ENCODE measurements at regions not wholly inside any gene's neighbourhood (a gene's known extent, or its start where the extent isn't known, plus 50 kb on each side); places are given as distances from the start of the nearest gene placed in this dataset.
"Not testable (repeated sequence)": the region's sequence is repeated elsewhere in the genome, so short reads cannot be mapped to it uniquely, and the experiment has no call there.

GRCh38 chr18:10604182-10604581 lies 78.4 kb downstream of the NAPG start:
- no peak overlapping the region for H3K27ac ChIP-seq
- H3K4me1 ChIP-seq, result no peaks in the 10 kb centered on the region
- intact Hi-C loops (cut with DNase I), result no loop called here
- H3K4me3 ChIP-seq, result no peak overlapping the region
- ATAC-seq (no peak), DNase-seq (no peak)
- H3K36me3 ChIP-seq, result no peaks in the 10 kb centered on the region
- H3K9me3 ChIP-seq, result no peaks in the 10 kb centered on the region
- no peaks in the 10 kb centered on the region for H3K27me3 ChIP-seq
- TF ChIP-seq POLR2A (IDR thresholded peaks at IDR 0.05), result no peak
- TF ChIP-seq CTCF (IDR thresholded peaks at IDR 0.05), result no peak
- WGBS (ENCODE audit: insufficient coverage, low coverage, low lambda C conversion rate, missing lambda C conversion rate), result 73% methylated on average over 3 of the region's 5 CpGs

- ATAC-seq; intact Hi-C loops (cut with DNase I); H3K9me3 ChIP-seq; H3K4me3 ChIP-seq; H3K36me3 ChIP-seq; H3K4me1 ChIP-seq; DNase-seq; H3K27me3 ChIP-seq; H3K27ac ChIP-seq: not testable (repeated sequence)
- WGBS (ENCODE audit: insufficient coverage, low coverage, low lambda C conversion rate, missing lambda C conversion rate), result 65% methylated on average over 5 of the region's 5 CpGs
These were observed 81.1 kb downstream of the NAPG start for GRCh38 chr18:10606881-10607280.

GRCh38 chr18:10607332-10608248 lies 81.8 kb downstream of the NAPG start:
- H3K27me3 ChIP-seq; intact Hi-C loops (cut with DNase I); DNase-seq; H3K36me3 ChIP-seq; H3K27ac ChIP-seq; H3K9me3 ChIP-seq; H3K4me3 ChIP-seq; H3K4me1 ChIP-seq: not testable (repeated sequence)
- WGBS (ENCODE audit: insufficient coverage, low coverage, low lambda C conversion rate, missing lambda C conversion rate), result 80% methylated on average over 11 of the region's 38 CpGs
- ATAC-seq, result peak in 3 of 4 donors; percentile 45 to 70 (median 57)

- 20% methylated on average over 3 of the region's 3 CpGs for WGBS (ENCODE audit: insufficient coverage, low coverage, low lambda C conversion rate, missing lambda C conversion rate)
- intact Hi-C loops (cut with DNase I); H3K9me3 ChIP-seq; DNase-seq; H3K36me3 ChIP-seq; H3K27me3 ChIP-seq; H3K4me1 ChIP-seq; H3K27ac ChIP-seq; H3K4me3 ChIP-seq: not testable (repeated sequence)
- ATAC-seq, result peak in 3 of 4 donors; percentile 41 to 65 (median 48)
These were observed 82.6 kb downstream of the NAPG start for GRCh38 chr18:10608450-10608849.

- H3K36me3 ChIP-seq; ATAC-seq; H3K27ac ChIP-seq; DNase-seq; H3K27me3 ChIP-seq; intact Hi-C loops (cut with DNase I); H3K9me3 ChIP-seq; H3K4me3 ChIP-seq; H3K4me1 ChIP-seq: not testable (repeated sequence)
- 57% methylated on average over 3 of the region's 4 CpGs for WGBS (ENCODE audit: insufficient coverage, low coverage, low lambda C conversion rate, missing lambda C conversion rate)
These were observed 83.2 kb downstream of the NAPG start for GRCh38 chr18:10609046-10609445.

GRCh38 chr18:10613226-10613625 lies 87.4 kb downstream of the NAPG start:
- H3K4me3 ChIP-seq; H3K27me3 ChIP-seq; H3K36me3 ChIP-seq; H3K4me1 ChIP-seq; H3K9me3 ChIP-seq; intact Hi-C loops (cut with DNase I); DNase-seq; H3K27ac ChIP-seq: not testable (repeated sequence)
- WGBS (ENCODE audit: insufficient coverage, low coverage, low lambda C conversion rate, missing lambda C conversion rate), result 20% methylated on average over 1 of the region's 2 CpGs
- peak in 1 of 4 donors; percentile 74 for ATAC-seq

GRCh38 chr18:10616714-10617113 lies 90.9 kb downstream of the NAPG start:
- H3K4me1 ChIP-seq; H3K36me3 ChIP-seq; H3K27me3 ChIP-seq; intact Hi-C loops (cut with DNase I); H3K4me3 ChIP-seq; ATAC-seq; H3K27ac ChIP-seq; H3K9me3 ChIP-seq; DNase-seq: not testable (repeated sequence)
- WGBS (ENCODE audit: insufficient coverage, low coverage, low lambda C conversion rate, missing lambda C conversion rate), result 53% methylated on average over 4 of the region's 4 CpGs

- DNase-seq; H3K4me1 ChIP-seq; H3K4me3 ChIP-seq; H3K9me3 ChIP-seq; intact Hi-C loops (cut with DNase I); H3K27ac ChIP-seq; H3K36me3 ChIP-seq; ATAC-seq; H3K27me3 ChIP-seq: not testable (repeated sequence)
- WGBS (ENCODE audit: insufficient coverage, low coverage, low lambda C conversion rate, missing lambda C conversion rate), result 100% methylated on average over 2 of the region's 4 CpGs
These were observed 93.0 kb downstream of the NAPG start for GRCh38 chr18:10618797-10619196.

- DNase-seq; H3K4me3 ChIP-seq; intact Hi-C loops (cut with DNase I); H3K27ac ChIP-seq; H3K27me3 ChIP-seq; H3K4me1 ChIP-seq; H3K9me3 ChIP-seq; ATAC-seq; H3K36me3 ChIP-seq: not testable (repeated sequence)
- 77% methylated on average over 2 of the region's 2 CpGs for WGBS (ENCODE audit: insufficient coverage, low coverage, low lambda C conversion rate, missing lambda C conversion rate)
These were observed 93.5 kb downstream of the NAPG start for GRCh38 chr18:10619280-10619679.

GRCh38 chr18:10619833-10620232 lies 94.0 kb downstream of the NAPG start:
- H3K4me3 ChIP-seq; intact Hi-C loops (cut with DNase I); H3K36me3 ChIP-seq; H3K27ac ChIP-seq; ATAC-seq; H3K9me3 ChIP-seq; H3K27me3 ChIP-seq; H3K4me1 ChIP-seq; DNase-seq: not testable (repeated sequence)
- WGBS (ENCODE audit: insufficient coverage, low coverage, low lambda C conversion rate, missing lambda C conversion rate), result 78% methylated on average over 2 of the region's 5 CpGs
